ENCODE measurements at regions not wholly inside any gene's neighbourhood (a gene's known extent, or its start where the extent isn't known, plus 50 kb on each side); places are given as distances from the start of the nearest gene placed in this dataset.
"Not testable (repeated sequence)": the region's sequence is repeated elsewhere in the genome, so short reads cannot be mapped to it uniquely, and the experiment has no call there.

GRCh38 chr18:27520401-27520800 is 335.3 kb upstream of the CHST9 start:
- Mint-ChIP-seq H3K27ac (no peak overlapping the region), H3K9me3 (peaks cover 4% of the 10 kb centered on the region), H3K27me3 (no peaks in the 10 kb centered on the region), H3K36me3 (no peaks in the 10 kb centered on the region), H3K4me1 (no peaks in the 10 kb centered on the region), H3K4me3 (no peak overlapping the region)
- ATAC-seq = no peak

- not testable (repeated sequence) for H3K27ac Mint-ChIP-seq, H3K27me3 Mint-ChIP-seq, ATAC-seq, H3K4me3 Mint-ChIP-seq, H3K36me3 Mint-ChIP-seq, H3K9me3 Mint-ChIP-seq, H3K4me1 Mint-ChIP-seq
These were observed 325.0 kb upstream of the CHST9 start for GRCh38 chr18:27510036-27510633.

GRCh38 chr18:27501671-27502070 is 316.6 kb upstream of the CHST9 start:
- no peak overlapping the region for H3K4me3 Mint-ChIP-seq
- no peaks in the 10 kb centered on the region for H3K36me3 Mint-ChIP-seq
- no peaks in the 10 kb centered on the region for H3K4me1 Mint-ChIP-seq
- H3K27ac Mint-ChIP-seq = no peak overlapping the region
- ATAC-seq = no peak
- no peaks in the 10 kb centered on the region for H3K27me3 Mint-ChIP-seq
- H3K9me3 Mint-ChIP-seq = peaks cover 10% of the 10 kb centered on the region

- ATAC-seq = no peak
- H3K27ac Mint-ChIP-seq = no peak overlapping the region
- no peaks in the 10 kb centered on the region for H3K36me3 Mint-ChIP-seq
- no peaks in the 10 kb centered on the region for H3K27me3 Mint-ChIP-seq
- H3K4me1 Mint-ChIP-seq = no peaks in the 10 kb centered on the region
- H3K9me3 Mint-ChIP-seq = peaks cover 8% of the 10 kb centered on the region
- H3K4me3 Mint-ChIP-seq = no peak overlapping the region
These were observed 315.4 kb upstream of the CHST9 start for GRCh38 chr18:27500531-27500930.

GRCh38 chr18:27497246-27497645 is 312.1 kb upstream of the CHST9 start:
- Mint-ChIP-seq H3K27me3 (no peaks in the 10 kb centered on the region), H3K9me3 (no peaks in the 10 kb centered on the region), H3K27ac (no peak overlapping the region), H3K4me3 (no peak overlapping the region), H3K36me3 (no peaks in the 10 kb centered on the region), H3K4me1 (no peaks in the 10 kb centered on the region)
- ATAC-seq = no peak

DNA sequence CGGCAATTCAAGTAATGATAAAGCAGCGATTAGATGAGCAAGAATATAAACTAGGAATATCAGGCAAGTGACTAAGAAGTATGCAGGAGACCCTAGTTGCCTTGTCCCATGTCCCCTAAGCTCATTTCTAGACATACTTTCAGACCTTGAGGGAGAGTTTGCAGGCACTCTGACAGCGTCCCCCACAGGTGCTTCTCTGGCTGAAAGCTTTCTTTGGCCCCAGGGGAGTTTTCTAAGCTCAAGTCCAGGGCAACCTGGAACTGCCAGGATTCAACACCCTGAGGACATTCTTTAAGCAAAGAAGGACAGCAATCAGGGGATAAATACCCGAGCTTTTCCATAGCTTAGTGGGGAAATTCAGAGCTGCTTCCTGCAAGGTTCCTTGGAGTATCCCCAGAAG is 308.1 kb upstream of the CHST9 start:
- Mint-ChIP-seq H3K4me3 (no peak overlapping the region), H3K36me3 (no peaks in the 10 kb centered on the region), H3K27ac (no peak overlapping the region), H3K27me3 (no peaks in the 10 kb centered on the region), H3K9me3 (no peaks in the 10 kb centered on the region), H3K4me1 (no peaks in the 10 kb centered on the region)
- ATAC-seq = no peak

DNA sequence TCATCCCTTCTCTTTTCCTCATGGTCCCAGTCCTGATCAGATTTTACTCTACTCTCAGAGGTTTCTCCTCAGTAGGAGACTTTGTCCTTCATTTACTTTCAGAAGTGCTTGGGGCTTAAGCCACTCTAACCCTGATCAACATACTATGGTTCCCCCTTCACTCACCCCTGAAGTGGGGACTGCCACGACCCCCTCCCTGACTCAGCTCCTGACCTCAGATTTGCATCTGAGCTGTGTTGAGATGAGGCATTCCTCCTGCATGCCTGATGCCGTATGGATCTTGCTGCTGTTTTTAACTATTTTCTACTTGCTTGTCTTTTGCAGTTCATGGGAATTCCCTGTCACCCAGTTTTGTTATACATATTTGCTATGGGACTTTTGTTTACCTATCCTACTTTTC is 306.7 kb upstream of the CHST9 start:
- Mint-ChIP-seq H3K27ac (no peak overlapping the region), H3K36me3 (no peaks in the 10 kb centered on the region), H3K4me3 (no peak overlapping the region), H3K27me3 (no peaks in the 10 kb centered on the region), H3K4me1 (no peaks in the 10 kb centered on the region), H3K9me3 (no peaks in the 10 kb centered on the region)
- no peak for ATAC-seq

DNA sequence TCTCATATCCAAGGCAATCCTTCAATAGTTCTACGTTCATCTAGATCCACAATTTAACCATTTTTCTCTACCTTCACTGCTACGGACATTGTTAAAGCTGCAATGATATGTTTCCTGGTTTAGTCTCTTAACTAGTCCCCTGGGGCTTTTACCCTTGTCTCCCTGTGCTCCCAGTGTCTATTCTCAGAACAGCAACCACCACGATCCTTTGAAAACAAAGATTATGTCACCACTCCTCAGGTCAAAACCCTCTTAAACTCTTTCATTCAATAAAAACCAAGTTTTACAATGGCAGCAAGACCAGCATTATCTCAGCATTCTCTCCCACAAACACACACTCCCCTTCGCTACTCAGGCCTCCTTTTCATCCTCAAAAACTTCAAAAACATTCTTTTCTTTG is 298.2 kb upstream of the CHST9 start:
- H3K4me1 Mint-ChIP-seq = no peaks in the 10 kb centered on the region
- H3K36me3 Mint-ChIP-seq = no peaks in the 10 kb centered on the region
- no peaks in the 10 kb centered on the region for H3K27me3 Mint-ChIP-seq
- H3K27ac Mint-ChIP-seq = no peak overlapping the region
- H3K9me3 Mint-ChIP-seq = peaks cover 5% of the 10 kb centered on the region
- no peak overlapping the region for H3K4me3 Mint-ChIP-seq
- ATAC-seq = no peak

DNA sequence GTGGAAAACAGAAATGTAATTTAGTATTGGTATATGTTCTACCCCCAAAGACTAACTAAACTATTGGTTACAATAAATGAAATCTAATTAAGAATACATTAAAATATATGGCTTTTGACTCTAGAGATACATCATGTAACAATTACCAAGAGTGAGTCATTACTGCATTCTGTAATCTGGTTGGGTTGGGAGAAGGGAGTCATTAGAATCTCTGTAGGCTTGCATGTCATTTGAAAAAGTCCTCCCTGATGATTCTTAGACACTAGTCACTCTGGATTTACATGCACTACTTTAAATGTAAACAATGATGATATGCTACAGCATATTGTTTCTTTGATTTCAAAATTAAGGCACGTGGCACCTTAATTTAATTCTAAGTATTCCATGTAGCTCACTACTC is 293.4 kb upstream of the CHST9 start:
- Mint-ChIP-seq H3K4me1 (no peaks in the 10 kb centered on the region), H3K36me3 (no peaks in the 10 kb centered on the region), H3K27me3 (no peaks in the 10 kb centered on the region), H3K4me3 (no peak overlapping the region), H3K27ac (no peak overlapping the region), H3K9me3 (peaks cover 5% of the 10 kb centered on the region)
- ATAC-seq = no peak

DNA sequence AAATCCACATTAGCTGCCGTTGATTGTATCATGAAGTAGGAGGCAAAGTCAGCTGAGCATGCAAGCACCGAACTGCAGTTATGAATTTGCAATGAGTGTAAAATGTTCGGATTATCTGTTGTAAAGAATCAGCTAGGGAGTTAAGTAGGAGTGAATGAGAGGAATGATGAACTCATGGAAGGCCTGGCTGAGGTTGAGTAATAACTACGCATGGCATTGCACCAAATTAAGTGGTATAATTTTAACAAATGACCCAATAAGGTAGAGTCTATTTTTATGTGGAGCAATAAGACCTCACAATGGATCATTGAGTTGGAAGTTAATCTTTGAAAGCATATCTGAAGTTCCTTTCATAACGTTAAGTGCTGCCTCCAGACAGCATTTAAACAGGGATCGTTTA is 288.2 kb upstream of the CHST9 start:
- ATAC-seq = no peak
- H3K27me3 Mint-ChIP-seq = no peaks in the 10 kb centered on the region
- H3K4me3 Mint-ChIP-seq = no peak overlapping the region
- H3K9me3 Mint-ChIP-seq = peaks cover 4% of the 10 kb centered on the region
- no peaks in the 10 kb centered on the region for H3K4me1 Mint-ChIP-seq
- no peak overlapping the region for H3K27ac Mint-ChIP-seq
- H3K36me3 Mint-ChIP-seq = no peaks in the 10 kb centered on the region

DNA sequence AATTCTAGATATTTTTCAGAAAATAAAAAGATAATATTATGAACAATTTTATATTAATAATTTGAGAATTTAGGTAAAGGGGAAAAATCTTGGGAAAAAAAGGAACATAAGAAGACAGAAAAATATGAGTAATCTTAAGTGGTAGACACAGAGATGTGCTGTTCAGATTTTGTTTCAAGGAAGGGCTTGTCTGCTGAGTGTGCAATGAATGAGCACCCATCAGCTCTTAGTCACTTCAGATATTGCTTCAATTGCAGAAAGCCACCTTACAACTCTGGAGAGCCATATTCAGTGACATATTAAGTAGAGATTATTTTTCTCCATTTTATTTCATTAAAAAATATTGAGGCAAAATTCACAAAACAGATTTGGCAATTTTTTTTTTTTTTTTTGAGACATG is 282.0 kb upstream of the CHST9 start:
- no peaks in the 10 kb centered on the region for H3K4me1 Mint-ChIP-seq

DNA sequence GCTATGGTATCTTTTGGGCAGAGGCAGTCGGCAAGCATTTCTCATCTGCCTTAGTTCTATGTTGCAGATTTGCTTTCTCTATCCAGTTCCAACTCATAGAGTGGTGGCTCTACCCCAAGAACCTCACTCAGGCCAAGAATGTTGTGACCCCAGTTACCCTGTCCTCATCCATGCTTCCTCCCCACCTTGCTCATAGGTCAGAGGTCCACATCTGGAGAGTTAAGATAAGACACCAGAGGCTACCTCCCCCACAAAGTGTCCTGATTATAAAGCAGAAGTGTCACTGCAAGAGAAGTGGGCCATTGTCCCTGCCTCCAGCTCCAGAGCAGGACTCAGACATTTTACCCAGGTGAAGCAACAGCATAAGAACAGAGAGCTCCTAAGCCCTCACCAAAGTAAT is 276.8 kb upstream of the CHST9 start:
- Mint-ChIP-seq H3K9me3 (no peaks in the 10 kb centered on the region), H3K36me3 (no peaks in the 10 kb centered on the region), H3K4me1 (no peaks in the 10 kb centered on the region), H3K27ac (no peak overlapping the region), H3K27me3 (no peaks in the 10 kb centered on the region), H3K4me3 (no peak overlapping the region)
- no peak for ATAC-seq

More for the DNA sequence above, 282.0 kb upstream of the CHST9 start:
- H3K4me3 Mint-ChIP-seq = no peak overlapping the region
- H3K27me3 Mint-ChIP-seq = no peaks in the 10 kb centered on the region
- no peaks in the 10 kb centered on the region for H3K36me3 Mint-ChIP-seq
- ATAC-seq = no peak
- H3K27ac Mint-ChIP-seq = no peak overlapping the region
- H3K9me3 Mint-ChIP-seq = no peaks in the 10 kb centered on the region

DNA sequence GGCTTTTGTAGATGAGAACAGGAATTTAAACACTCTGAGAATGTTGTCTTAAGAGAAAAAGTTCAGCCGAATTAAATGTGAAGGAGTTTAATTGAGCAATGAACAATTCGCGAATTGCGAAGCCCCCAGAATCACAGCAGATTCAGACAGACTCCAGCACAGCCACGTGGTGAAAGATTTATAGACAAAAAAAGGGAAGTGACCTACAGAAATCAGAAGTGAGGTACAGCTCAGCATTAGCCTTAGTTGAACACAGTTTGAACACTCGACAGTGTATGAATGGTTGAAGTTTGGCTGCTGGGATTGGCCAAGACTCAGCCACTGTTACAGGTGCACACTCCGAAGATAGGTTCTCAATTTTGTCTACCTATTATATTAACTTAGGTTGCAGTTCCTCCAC is 264.0 kb upstream of the CHST9 start:
- H3K9me3 Mint-ChIP-seq = peaks cover 7% of the 10 kb centered on the region
- H3K27me3 Mint-ChIP-seq = no peaks in the 10 kb centered on the region
- ATAC-seq = no peak
- H3K36me3 Mint-ChIP-seq = no peaks in the 10 kb centered on the region
- no peak overlapping the region for H3K4me3 Mint-ChIP-seq
- no peaks in the 10 kb centered on the region for H3K4me1 Mint-ChIP-seq
- H3K27ac Mint-ChIP-seq = no peak overlapping the region

GRCh38 chr18:27447930-27448329 is 262.8 kb upstream of the CHST9 start:
- Mint-ChIP-seq H3K4me3 (no peak overlapping the region), H3K4me1 (no peaks in the 10 kb centered on the region), H3K9me3 (peaks cover 3% of the 10 kb centered on the region), H3K27ac (no peak overlapping the region), H3K36me3 (no peaks in the 10 kb centered on the region), H3K27me3 (no peaks in the 10 kb centered on the region)
- no peak for ATAC-seq

DNA sequence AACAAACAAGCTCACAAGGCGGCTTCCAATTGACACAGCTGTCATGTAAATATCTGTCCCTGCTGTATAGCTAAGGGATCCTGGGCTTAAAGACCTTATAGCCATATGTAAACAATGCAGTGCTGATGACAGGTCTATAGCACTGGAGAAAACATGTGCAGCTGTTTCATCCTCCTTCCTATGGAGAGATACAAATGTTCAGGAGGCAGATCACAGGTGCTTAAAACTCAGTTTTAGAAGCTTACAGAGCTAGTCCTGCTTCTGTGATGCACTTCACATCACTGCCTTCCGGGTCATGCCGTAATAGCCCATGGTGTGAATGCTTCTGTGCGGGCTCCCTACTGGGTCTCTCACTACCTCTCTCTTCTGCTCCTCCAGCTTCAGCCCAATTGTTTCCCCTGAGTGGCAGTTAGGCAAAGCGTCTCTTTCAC is 262.4 kb upstream of the CHST9 start:
- no peak overlapping the region for H3K4me3 Mint-ChIP-seq
- no peaks in the 10 kb centered on the region for H3K27me3 Mint-ChIP-seq

GRCh38 chr18:27430595-27430994 is 245.5 kb upstream of the CHST9 start:
- no peaks in the 10 kb centered on the region for H3K36me3 Mint-ChIP-seq
- ATAC-seq = no peak
- no peaks in the 10 kb centered on the region for H3K4me1 Mint-ChIP-seq
- no peak overlapping the region for H3K4me3 Mint-ChIP-seq
- no peak overlapping the region for H3K27ac Mint-ChIP-seq
- H3K9me3 Mint-ChIP-seq = peaks cover 19% of the 10 kb centered on the region
- no peaks in the 10 kb centered on the region for H3K27me3 Mint-ChIP-seq

More for the DNA sequence above, 262.4 kb upstream of the CHST9 start:
- no peaks in the 10 kb centered on the region for H3K4me1 Mint-ChIP-seq
- H3K36me3 Mint-ChIP-seq = no peaks in the 10 kb centered on the region
- no peak for ATAC-seq
- H3K27ac Mint-ChIP-seq = no peak overlapping the region
- H3K9me3 Mint-ChIP-seq = peaks cover 3% of the 10 kb centered on the region

Data from stimulated activated memory B cell treated with anti-CD40 and anti-IgM and Interleukin-4, amounts not matched to agents 10 μg/mL and 1 μg/mL and 100 μg/mL, for 72 hours (primary cell).